ENCODE measurements at regions not wholly inside any gene's neighbourhood (a gene's known extent, or its start where the extent isn't known, plus 50 kb on each side); places are given as distances from the start of the nearest gene placed in this dataset.

GRCh38 chr9:126270556-126270955 is 56.1 kb upstream of the MVB12B start:
- TF ChIP-seq ZNF274 (IDR thresholded peaks at IDR 0.05; ENCODE audit: low read depth, low read length) (no peak), YY1 (IDR thresholded peaks at IDR 0.05; ENCODE audit: insufficient read depth, insufficient read length) (no peak), SUZ12 (IDR thresholded peaks at IDR 0.05; ENCODE audit: extremely low read depth, insufficient read depth, insufficient read length) (no peak)

All from NT2/D1 (cell line).